ENCODE measurements at regions not wholly inside any gene's neighbourhood (a gene's known extent, or its start where the extent isn't known, plus 50 kb on each side); places are given as distances from the start of the nearest gene placed in this dataset.

DNA sequence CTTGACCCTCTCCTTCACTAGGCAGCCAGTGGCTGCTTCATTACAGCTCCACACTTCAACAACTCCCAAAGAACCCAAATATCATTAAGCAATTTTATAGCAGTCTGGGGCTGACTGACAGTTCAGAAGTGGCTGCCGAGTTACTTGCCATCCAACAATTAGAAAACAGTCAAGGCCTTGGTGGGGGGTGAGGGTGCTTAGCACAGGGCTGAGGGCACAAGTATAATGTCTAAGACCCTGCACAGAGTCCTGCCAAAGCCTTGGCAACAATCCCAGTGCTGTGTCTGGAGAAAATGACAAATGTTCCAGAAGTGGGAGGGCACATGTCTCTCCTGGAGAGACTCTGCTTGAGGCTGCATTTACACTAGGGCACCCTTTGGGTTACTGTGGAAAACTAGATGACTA lies 71.1 kb downstream of the CXCL12 start:
- TF ChIP-seq, protein P1, sequence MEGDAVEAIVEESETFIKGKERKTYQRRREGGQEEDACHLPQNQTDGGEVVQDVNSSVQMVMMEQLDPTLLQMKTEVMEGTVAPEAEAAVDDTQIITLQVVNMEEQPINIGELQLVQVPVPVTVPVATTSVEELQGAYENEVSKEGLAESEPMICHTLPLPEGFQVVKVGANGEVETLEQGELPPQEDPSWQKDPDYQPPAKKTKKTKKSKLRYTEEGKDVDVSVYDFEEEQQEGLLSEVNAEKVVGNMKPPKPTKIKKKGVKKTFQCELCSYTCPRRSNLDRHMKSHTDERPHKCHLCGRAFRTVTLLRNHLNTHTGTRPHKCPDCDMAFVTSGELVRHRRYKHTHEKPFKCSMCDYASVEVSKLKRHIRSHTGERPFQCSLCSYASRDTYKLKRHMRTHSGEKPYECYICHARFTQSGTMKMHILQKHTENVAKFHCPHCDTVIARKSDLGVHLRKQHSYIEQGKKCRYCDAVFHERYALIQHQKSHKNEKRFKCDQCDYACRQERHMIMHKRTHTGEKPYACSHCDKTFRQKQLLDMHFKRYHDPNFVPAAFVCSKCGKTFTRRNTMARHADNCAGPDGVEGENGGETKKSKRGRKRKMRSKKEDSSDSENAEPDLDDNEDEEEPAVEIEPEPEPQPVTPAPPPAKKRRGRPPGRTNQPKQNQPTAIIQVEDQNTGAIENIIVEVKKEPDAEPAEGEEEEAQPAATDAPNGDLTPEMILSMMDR (IDR thresholded peaks at IDR 0.05): no peak
- no peak for TF ChIP-seq POLR2A (IDR thresholded peaks at IDR 0.05)
